ENCODE measurements at regions not wholly inside any gene's neighbourhood (a gene's known extent, or its start where the extent isn't known, plus 50 kb on each side); places are given as distances from the start of the nearest gene placed in this dataset.
A peak's percentile ranks its signal among the peaks of the same experiment; 100 is the strongest.
"Not testable (repeated sequence)": the region's sequence is repeated elsewhere in the genome, so short reads cannot be mapped to it uniquely, and the experiment has no call there.

GRCh38 chr11:26930518-26931247 lies 63.2 kb upstream of the FIBIN start:
- Histone ChIP-seq H3K27ac (no peak overlapping the region), H3K4me3 (no peak overlapping the region)
- DNase-seq (ENCODE audit: low spot score) = no peak
- TF ChIP-seq CTCF (IDR thresholded peaks at IDR 0.05) = no peak

- DNase-seq (ENCODE audit: low spot score) = no peak
- no peak overlapping the region for H3K27ac ChIP-seq
- TF ChIP-seq CTCF (IDR thresholded peaks at IDR 0.05) = no peak
- no peak overlapping the region for H3K4me3 ChIP-seq
Measured at GRCh38 chr11:26931248-26931631, 62.7 kb upstream of the FIBIN start.

DNA sequence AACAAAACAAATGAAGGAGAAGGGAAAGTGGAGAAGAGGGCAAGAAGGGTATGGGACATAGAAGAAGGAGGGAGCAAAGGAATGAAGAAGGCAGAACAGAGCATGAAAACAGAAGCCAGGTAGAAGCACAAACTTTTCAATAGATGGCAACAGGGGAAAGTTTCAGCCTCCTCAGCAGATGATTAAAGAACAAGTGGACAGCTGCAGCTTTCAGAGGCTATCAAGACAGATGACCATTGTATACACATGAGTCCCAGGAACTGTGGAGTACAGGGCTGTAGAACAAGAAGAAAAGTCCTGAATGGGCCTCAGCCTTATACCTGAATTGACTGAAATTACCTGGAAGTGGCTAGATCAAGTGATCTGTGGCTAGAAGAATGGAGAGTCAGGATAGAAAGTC lies 62.0 kb upstream of the FIBIN start:
- peak overlapping the region in 1 of 2 donors; percentile 24 for H3K27ac ChIP-seq
- no peak overlapping the region for H3K4me3 ChIP-seq
- TF ChIP-seq CTCF (IDR thresholded peaks at IDR 0.05) = no peak
- DNase-seq (ENCODE audit: low spot score) = no peak

GRCh38 chr11:26936109-26936508 lies 57.8 kb upstream of the FIBIN start:
- Histone ChIP-seq H3K4me3 (no peak overlapping the region), H3K27ac (no peak overlapping the region)
- DNase-seq (ENCODE audit: low spot score) = no peak
- TF ChIP-seq CTCF (IDR thresholded peaks at IDR 0.05) = no peak

DNA sequence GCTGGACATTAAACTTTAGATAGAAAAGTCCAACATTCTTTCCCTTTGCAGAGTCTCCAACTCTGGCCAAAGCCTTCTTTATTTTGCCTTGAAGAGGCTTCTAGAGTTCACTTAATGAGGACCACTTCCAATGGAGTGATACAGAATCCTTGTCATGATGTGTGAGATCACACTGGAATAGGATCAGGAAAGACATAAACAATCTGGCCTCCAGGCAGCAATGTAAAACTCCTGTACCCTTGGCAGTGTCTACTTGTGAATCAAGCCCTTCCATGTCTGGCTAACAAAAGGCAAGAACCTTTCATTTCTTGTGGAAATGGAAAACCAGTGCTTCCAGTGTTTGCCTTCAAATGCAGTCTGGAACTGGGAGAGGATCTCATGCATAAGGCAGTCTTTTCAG lies 56.5 kb upstream of the FIBIN start:
- H3K4me3 ChIP-seq = no peak overlapping the region
- TF ChIP-seq CTCF (IDR thresholded peaks at IDR 0.05) = no peak
- no peak overlapping the region for H3K27ac ChIP-seq
- no peak for DNase-seq (ENCODE audit: low spot score)

GRCh38 chr11:26940501-26940900 lies 53.4 kb upstream of the FIBIN start:
- not testable (repeated sequence) for DNase-seq (ENCODE audit: low spot score); H3K4me3 ChIP-seq; H3K27ac ChIP-seq

DNA sequence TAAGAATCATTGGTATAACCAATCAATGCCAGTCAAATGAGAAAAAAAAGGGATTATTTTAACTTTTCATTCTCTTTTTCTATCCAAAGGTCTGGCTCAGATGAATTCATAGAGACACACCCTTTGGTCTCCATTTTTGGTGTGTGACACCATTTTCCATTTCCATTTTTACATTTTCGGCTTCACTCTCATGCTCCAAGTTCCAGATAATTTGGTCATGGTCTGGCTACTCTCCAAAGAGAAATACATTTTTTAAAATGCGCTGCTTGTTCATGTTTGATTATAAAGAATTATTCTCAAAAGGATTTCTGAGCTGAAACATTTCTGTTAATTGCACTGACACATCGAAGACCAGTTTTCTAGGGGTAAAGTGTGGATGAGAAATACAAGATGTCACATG lies 51.6 kb upstream of the FIBIN start:
- TF ChIP-seq CTCF (IDR thresholded peaks at IDR 0.05) = no peak
- Histone ChIP-seq H3K4me3 (no peak overlapping the region), H3K27ac (no peak overlapping the region)
- DNase-seq (ENCODE audit: low spot score) = no peak
